TTC549 (cell line): ENCODE measurements at regions not wholly inside any gene's neighbourhood (a gene's known extent, or its start where the extent isn't known, plus 50 kb on each side); places are given as distances from the start of the nearest gene placed in this dataset.
"Not testable (repeated sequence)": the region's sequence is repeated elsewhere in the genome, so short reads cannot be mapped to it uniquely, and the experiment has no call there.

ENCODE experiments used
- FAIRE-seq: peaks from 2 replicates; lab custom pipeline; 2012; peaks lifted over from hg19 to GRCh38; lab: Jason Lieb, UNC

DNA sequence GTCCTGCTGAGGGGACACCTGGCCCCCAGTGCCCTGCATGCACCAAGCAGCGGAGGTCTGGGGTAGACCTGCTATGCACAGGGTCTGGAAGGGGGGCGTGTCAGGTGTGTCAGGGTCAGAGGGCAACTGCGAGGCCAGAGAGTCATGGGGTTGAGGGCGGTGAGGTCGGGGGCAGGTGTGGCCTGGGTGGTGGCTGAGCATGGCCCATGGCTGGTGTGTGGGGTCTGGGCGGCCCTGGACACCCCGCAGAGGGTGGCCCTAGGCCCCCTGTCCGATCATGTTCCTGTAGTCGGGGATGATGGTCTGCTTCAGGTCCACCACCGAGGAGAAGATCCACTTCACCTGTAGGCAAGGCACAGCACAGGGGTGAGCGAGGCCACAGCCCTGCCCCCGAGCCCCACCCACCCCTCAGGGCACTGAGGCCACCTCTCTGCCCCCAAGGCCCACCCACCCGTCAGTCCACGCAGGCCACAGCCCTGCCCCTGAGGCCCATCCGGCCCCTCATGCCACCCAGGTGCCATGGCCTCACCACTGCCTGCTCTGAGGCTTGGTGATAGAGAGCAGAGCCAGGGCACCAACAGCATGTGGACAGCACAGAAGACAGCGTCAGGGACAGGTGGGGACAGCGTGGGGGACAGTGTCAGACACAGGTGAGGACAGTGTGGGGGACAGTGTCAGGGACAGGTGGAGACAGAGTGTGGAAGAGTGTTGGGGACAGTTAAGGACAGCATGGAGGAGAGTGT, 211.3 kb downstream of the TMEM121 start:
- FAIRE-seq = no peak

DNA sequence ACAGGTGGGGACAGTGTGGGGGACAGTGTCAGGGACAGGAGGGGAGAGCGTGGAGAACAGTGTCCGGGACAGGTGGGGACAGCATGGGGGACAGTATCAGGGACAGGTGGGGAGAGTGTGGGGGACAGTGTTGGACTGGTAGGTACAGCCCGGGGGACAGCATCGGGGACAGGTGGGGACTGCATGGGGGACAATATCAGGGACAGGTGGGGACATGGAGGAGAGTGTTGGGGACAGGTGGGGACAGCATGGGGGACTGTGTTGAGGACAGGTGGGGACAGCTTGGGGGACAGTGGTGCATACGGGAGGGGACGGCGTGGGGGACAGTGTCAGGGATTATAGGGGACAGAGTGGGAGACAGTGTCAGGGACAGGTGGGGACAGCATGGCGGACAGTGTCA, 212.3 kb downstream of the TMEM121 start:
- FAIRE-seq = no peak

DNA sequence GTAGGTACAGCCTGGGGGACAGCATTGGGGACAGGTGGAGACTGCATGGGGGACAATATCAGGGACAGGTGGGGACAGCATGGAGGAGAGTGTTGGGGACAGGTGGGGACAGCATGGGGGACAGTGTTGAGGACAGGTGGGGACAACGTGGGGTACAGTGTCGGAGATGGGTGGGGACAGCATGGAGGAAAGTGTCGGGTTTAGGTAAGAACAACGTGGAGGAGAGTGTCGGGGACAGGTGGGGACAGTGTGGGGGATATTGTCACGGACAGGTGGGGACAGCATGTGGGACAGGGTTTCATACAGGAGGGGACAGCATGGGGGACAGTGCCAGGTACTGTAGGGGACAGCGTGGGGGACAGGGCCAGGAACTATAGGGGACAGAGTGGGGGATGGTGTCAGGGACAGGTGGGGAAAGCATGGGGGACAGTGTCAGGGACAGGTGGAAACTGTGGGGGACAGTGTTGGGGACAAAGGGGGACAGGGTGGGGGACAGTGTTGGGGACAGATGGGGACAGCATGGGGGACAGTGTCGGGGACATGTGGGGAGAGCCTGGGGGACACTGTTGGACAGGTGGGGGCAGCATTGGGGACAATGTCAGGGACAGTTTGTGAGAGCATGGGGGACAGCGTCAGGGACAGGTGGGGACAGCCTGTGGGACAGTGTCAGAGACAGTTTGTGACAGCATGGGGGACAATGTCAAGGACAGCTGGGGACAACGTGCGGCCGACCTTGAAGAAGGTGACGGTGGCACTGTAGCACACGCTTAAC, 213.1 kb downstream of the TMEM121 start:
- no peak for FAIRE-seq

DNA sequence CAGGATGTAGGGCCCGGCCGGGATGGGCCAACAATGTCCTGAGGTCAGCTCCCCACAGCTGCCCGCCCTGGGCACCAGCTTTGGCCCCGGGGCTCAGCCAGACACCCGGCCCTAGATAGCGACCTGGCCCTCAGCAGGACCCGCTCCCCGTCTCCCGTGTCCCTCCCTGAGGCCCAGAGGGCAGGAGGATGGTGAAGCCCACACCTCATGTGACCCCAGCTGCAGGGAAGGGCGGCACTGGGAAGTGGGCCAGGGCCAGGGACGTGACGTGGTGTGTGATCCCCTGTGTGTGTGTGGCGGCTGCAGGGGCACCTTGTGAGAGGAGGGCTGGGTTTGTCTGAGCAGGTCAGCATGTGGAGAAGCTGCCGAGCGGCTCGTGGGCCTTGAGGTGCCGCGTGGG, 213.9 kb downstream of the TMEM121 start:
- FAIRE-seq = not testable (repeated sequence)

DNA sequence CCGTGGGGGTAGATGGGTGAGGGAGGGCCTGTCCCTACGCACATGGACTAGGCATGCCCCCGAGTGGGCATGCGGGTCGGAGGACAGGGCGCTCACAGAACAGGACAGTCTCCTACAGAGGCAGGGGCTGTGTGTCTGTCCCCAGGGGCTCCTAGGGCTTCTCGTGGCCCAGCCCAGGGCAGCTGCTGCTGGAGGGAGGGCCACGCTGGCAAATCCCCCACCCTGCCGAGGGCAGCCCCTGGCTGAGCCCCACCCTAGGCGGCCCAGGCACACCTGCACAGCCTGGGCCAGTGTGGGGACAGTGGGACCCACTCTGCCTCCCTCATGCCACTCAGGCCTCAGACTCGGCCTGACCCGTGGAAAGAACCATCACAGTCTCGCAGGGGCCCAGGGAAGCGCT, 214.6 kb downstream of the TMEM121 start:
- FAIRE-seq = not testable (repeated sequence)

DNA sequence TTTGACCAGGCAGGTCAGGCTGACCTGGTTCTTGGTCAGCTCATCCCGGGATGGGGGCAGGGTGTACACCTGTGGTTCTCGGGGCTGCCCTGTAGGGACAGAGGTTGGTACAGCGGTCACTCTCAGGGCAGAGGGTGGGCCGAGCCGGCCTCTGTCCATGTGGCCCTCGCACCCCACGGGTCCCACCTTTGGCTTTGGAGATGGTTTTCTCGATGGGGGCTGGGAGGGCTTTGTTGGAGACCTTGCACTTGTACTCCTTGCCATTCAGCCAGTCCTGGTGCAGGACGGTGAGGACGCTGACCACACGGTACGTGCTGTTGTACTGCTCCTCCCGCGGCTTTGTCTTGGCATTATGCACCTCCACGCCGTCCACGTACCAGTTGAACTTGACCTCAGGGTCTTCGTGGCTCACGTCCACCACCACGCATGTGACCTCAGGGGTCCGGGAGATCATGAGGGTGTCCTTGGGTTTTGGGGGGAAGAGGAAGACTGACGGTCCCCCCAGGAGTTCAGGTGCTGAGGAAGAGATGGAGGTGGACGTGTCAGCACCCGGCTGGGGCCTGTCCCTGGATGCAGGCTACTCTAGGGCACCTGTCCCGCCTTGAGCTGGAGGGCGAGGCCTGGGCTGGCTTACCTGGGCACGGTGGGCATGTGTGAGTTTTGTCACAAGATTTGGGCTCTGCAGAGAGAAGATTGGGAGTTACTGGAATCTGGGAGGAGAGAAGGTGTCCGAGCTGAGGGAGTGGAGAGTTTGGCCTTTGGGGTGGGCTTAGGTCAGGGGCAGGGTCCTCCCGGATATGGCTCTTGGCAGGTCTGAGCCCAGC, 215.5 kb downstream of the TMEM121 start:
- FAIRE-seq = not testable (repeated sequence)

DNA sequence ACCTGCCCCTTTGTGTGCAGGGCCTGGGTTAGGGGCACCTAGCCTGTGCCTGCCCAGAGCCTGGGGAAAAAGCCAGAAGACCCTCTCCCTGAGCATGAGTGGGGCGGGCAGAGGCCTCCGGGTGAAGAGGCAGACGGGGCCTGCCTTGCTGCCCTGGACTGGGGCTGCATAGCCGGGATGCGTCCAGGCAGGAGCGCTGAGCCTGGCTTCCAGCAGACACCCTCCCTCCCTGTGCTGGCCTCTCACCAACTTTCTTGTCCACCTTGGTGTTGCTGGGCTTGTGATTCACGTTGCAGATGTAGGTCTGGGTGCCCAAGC, 216.1 kb downstream of the TMEM121 start:
- no peak for FAIRE-seq

DNA sequence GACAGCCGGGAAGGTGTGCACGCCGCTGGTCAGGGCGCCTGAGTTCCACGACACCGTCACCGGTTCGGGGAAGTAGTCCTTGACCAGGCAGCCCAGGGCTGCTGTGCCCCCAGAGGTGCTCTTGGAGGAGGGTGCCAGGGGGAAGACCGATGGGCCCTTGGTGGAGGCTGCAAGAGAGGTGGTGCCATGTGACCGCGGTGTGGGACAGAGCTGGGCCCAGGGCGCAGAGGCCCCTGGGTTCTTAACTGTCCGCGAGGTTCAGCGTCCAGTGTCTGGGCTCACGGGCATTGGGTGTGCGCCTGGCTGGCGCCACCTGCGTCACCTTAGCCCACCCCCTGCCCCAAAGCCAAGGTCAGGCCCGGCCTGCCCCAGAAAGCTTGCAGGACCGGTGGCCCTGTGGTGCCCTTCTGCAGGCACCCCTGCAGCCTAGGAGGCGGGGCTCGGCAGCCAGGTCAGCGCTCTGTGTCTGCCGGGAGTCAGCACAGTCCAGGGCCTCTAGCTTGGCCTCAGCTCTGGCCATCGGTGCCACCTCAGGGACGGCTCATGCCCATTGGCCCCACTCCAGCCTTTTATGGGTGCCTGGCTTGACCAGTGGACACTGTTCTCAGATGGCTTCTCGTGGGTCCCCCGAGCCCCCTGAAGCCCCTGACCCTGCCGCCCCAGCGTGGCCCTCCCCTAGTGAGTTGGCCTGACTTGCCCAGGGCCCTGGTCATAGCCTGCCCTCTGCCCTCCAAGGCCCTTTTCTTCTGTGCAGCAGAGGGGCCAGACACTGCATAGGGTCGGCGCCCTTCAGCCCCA, 216.7 kb downstream of the TMEM121 start:
- FAIRE-seq = not testable (repeated sequence)

DNA sequence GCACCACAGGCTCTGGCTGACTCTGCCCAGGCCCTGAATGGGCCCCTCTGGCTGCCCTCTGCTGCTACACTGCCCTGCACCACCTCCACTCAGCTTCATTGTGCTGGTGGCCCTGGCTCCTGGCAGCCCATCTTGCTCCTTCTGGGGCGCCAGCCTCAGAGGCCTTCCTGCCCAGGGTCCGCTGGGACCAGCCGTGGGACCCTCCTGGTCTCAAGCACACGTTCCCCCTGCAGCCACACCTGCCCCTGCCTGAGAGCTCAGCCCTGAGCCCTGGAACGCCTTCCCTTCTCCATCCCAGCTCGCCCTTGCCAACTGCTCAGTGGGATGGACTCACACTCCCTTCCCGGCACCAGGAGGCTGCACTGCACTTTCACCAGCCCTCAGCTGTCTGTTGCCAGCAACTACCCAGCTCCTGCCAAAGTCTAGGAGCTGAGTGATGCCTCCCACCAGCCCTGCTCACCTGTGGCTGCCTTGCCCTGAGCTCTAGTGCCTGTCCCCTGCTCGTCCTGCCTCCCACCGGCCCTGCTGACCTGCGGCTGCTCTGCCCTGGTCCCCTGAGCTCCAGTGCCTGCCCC, 217.9 kb downstream of the TMEM121 start:
- FAIRE-seq = not testable (repeated sequence)

DNA sequence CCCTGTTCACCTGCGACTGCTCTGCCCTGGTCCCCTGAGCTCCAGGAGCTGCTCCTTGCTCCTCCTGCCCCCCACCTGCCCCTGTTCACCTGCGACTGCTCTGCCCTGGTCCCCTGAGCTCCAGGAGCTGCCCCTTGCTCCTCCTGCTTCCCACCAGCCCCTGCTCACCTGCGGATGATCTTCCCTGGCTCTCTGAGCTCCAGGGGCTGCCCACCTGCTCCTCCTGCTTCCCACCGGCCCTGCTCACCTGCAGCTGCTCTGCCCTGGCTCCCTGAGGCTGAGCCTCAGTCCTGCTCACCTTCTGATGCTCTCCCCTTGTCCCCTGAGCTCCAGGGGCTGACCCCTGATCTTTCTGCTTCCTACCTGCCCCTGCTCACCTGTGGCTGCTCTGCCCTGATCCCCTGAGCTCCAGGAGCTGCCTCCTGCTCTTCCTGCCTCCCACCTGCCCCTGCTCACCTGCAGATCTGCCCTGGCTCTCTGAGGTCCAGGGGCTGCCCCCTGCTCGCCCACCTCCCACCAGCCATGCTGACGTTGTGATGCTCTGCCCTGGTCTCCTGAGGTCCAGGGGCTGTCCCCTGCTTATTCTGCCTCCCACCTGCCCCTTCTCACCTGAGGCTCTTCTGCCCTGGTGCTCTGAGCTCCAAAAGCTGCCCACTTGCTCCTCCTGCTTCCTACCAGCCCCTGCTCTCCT, 219.2 kb downstream of the TMEM121 start:
- no peak for FAIRE-seq

DNA sequence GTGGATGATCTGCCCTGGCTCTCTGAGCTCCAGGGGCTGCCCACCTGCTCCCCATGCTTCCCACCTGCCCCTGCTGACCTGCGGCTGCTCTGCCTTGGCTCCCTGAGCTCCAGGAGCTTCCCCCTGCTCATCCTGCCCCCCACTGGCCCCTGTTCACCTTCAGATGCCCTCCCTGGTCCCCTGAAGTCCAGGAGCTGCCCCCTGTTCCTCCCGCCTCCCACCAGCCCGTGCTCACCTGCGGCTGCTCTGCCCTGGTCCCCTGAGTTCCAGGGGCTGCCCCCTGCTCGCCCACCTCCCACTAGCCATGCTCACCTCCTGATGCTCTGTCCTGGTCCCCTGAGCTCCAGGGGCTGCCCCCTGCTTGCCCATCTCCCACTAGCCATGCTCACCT, 219.7 kb downstream of the TMEM121 start:
- no peak for FAIRE-seq

DNA sequence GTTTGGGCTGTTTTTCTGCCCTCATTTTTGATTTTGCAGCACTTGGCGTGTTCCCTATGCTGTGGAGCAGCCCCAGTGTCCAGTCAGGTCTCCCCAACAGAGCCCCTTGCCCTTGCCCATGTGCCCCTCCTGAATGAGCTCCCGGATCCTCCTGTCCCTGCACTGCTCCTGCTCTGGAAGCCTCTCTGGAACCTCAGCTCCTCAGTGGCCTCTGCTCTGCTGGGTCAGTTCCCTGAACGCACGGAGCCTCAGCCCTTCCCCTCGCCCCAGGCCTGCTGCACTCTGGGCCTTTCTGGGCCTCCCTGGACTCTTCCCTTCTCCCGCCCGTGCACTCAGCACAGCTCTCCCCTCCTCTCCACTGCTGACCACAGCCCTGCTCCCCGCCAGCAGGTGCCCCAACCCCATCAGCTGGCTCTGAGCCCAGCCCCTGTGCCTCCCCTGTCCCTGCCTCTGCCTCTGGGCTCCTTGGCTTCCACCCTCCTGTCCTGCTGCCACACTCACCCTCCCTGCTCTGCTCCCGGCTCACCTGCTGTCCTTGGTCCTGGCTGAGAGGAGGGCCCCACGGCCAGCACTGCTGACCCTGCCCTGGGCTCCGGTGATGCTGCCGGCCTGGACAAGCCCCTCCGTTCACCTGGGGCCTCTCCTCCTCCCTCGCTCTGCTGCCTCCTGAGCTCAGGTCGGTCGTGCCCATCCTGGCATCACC, 220.6 kb downstream of the TMEM121 start:
- FAIRE-seq = not testable (repeated sequence)

DNA sequence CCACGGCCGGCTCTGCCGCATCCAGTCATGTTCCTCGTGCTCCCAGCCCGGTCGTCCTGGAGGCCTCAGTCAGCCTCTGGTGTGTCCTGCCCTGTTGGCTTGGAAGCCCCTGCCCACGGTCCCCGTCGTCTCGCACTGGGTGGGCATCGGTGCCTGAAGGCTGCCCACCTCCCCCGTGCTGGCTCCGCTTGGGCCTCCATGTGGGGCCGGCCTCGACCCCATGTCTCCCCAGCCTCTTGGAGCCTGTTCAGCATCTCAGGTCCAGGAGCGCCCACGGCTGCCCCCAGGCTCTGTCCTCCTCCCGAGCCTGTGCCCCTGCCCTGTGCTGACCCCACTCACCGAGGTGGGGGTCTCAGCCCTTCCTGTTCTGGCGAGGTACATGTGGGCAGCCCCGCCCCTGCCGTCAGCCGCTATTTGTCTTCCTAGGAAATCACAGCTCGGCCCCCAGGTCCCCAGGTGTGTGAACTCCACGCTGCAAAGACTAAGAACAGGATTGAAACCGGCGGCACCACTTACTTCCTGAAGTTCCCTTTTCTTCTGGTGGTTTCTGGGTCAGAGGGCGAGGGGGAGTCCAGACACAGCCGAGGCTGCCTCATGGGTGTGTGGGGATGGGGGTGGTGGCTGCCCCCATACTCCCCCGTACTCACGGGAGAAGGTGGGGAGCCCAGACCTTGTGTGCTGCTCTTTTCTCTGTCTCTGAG, 221.3 kb downstream of the TMEM121 start:
- not testable (repeated sequence) for FAIRE-seq

DNA sequence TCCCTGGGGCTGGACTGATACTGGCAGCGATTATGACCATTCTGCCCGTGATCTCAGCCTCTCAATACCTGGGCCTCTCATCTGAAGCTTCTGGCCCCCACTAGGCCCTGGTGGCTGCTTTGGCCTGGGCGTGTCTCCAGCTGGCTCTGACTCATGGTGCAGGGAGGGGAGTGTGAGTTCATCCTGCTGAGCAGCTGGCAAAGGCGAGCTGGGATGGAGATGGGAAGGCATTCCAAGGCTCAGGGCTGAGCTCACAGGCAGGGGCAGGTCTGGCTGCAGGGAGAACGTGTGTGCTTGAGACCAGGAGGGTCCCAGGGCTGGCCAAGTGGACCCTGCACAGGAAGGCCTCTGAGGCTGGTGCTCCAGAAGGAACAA, 221.8 kb downstream of the TMEM121 start:
- FAIRE-seq = no peak

DNA sequence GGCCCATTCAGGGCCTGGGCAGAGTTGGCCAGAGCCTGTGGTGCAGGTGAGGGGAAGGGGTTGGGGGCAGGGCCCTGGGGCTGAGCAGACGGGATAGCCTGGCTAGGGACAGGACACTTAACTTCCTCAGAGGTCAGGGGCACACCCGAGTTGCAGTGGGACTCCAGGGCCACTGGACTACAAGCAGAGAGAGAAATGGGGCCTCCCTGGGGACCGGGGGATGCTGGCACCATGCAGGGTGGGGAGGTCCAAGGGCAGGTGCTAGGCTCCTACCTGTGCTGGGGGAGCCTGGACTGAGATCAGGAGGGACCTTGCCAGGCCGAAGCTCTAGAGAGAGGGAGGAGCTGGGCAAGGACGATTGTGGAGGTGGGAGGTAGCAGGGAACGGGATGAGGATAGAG, 222.3 kb downstream of the TMEM121 start:
- FAIRE-seq = not testable (repeated sequence)

DNA sequence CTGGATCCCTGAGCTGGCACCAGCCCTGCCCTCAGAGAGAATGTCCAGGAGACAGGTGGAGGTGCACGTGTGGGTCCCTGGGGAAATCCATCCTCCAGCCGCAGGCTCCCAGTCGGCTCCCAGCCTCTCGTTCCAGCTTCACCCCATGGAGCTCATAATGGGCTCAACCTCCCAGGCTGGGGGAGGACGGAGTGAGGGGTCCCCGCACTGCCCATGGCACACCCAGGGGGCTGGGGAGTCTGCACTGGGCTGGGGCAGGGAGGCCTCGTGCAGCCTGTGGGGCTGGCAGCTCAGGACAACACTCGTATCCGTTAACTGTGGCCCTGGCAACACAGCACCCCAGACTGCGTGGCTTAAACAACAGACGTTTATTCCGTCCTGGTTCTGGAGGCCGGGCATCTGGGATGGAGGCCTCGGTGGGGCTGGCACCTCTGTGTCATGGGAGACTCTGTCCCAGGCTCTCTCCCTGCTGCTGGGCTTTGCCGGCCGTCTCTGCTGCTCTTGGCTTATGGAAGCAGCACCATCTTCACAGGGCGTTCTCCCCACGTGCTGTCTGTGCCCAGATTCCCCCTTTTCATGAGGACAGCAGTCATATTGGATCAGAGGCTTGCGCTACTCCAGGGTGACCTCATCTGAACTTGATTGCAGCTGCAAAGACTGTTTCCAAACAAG, 223.6 kb downstream of the TMEM121 start:
- not testable (repeated sequence) for FAIRE-seq

DNA sequence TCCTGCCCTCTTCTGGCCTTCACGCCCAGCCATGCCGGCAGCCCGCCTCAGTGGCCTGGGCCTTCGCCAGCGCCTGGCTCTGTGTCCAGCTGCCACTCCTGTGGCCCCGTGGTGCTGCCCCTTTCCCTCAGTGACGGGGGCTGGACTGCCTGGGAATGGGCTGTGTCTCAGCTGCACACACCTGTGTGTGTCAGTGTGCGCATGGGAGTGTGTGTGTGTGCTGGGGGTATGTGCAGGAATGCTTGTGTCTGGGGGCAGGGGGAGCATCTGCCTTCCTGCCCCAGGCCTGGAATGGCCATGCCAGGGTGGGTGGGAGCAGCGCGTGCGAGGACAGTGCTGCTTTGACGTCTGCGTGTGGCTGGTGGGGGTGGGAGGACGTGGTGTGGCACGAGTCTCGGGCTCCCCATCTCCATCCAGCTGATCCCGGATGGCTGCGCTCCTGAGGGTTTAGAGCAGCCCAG, 224.9 kb downstream of the TMEM121 start:
- FAIRE-seq = not testable (repeated sequence)

DNA sequence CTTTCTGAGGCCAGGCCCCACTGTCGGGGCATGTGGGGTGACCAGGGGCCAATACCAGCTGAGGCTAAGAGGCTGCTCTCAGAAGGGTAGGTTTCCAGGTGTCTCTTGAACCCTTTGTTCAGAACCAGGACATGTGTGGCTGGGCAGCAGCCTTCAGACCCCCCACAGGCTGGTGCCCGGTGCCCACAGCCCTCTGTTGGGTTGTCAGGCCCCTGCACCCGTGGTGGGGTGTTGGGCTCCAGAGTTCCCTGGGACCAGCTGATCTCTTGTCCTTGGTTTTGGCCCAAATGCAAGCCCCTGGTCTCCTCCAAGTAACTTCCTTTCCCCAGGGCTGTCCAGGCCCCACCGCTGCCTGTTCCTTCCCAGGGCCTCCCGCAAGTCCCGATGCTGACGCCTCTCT, 226.0 kb downstream of the TMEM121 start:
- FAIRE-seq = not testable (repeated sequence)

DNA sequence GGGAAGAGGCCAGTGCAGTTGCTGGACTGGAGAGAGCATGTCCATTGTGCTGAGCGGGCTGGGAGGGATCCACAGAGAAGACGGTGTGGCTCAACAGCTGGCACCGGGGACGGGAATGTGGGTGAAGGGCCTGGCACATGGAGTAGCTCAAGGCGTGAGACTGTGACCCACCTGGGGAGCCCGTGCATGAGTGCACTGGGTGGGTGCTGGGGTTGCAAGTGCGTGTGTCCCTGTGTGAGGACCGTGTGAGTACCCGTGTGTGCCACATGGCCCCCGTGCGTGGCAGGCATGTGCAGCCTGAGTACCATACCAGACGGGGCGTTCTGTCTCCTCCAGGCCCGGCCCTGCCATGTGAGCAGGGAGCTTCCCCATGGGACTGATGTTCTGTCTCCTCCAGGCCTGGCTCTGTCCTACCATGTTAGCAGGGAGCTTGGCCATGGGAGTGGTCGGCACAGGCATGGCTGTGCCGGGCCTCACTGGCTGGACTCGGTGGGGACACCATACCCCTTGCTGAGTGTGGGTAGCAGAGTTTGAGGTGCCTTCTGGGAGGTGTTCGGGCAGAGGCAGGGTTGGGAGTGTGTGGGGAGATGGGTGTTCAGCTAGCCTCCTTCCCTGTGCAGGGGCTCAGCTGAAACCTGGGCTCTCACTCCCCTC, 234.4 kb downstream of the TMEM121 start:
- FAIRE-seq = no peak
